Retinal pigment epithelial cell (primary cell): ENCODE measurements at regions not wholly inside any gene's neighbourhood (a gene's known extent, or its start where the extent isn't known, plus 50 kb on each side); places are given as distances from the start of the nearest gene placed in this dataset.

Experiments used
- DNase-seq: peaks from one replicate; pipeline ENCODE4 v3.0.0-alpha.2; 2010; ENCODE audit warnings: low read depth
- H3K4me3 ChIP-seq: 2 replicates; pipeline ENCODE4 v1.5.1; 2011; ENCODE audit warnings: mild to moderate bottlenecking, low read length, control low read depth, moderate library complexity
- TF ChIP-seq, protein P1 (sequence below): conservative IDR thresholded peaks from 2 replicates; pipeline ENCODE4 v1.5.1; 2011; ENCODE audit warnings: low read depth, low read length, control low read depth, inconsistent platforms

DNA sequence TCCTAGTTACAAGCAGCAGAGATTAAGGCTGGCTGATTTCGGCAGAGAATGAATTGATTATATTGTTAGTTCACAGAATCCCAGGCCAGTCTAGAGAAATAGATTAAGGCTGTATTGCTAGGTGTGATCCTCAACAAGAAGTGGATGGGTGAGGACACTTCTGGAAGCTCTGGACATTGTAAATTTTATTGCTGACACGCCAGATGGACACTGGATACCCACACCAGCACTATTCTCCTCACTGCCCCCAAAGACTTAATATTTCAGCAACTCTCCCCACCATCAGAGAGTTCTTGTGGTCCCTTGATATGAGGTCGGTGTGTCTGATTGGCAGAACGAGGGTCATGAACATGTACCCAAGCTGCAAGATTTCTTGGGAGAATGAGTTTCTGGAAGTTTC is 171.6 kb upstream of the EGFLAM start:
- no peak for DNase-seq
- no peak overlapping the region for H3K4me3 ChIP-seq
- TF ChIP-seq, protein P1, sequence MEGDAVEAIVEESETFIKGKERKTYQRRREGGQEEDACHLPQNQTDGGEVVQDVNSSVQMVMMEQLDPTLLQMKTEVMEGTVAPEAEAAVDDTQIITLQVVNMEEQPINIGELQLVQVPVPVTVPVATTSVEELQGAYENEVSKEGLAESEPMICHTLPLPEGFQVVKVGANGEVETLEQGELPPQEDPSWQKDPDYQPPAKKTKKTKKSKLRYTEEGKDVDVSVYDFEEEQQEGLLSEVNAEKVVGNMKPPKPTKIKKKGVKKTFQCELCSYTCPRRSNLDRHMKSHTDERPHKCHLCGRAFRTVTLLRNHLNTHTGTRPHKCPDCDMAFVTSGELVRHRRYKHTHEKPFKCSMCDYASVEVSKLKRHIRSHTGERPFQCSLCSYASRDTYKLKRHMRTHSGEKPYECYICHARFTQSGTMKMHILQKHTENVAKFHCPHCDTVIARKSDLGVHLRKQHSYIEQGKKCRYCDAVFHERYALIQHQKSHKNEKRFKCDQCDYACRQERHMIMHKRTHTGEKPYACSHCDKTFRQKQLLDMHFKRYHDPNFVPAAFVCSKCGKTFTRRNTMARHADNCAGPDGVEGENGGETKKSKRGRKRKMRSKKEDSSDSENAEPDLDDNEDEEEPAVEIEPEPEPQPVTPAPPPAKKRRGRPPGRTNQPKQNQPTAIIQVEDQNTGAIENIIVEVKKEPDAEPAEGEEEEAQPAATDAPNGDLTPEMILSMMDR: no peak

DNA sequence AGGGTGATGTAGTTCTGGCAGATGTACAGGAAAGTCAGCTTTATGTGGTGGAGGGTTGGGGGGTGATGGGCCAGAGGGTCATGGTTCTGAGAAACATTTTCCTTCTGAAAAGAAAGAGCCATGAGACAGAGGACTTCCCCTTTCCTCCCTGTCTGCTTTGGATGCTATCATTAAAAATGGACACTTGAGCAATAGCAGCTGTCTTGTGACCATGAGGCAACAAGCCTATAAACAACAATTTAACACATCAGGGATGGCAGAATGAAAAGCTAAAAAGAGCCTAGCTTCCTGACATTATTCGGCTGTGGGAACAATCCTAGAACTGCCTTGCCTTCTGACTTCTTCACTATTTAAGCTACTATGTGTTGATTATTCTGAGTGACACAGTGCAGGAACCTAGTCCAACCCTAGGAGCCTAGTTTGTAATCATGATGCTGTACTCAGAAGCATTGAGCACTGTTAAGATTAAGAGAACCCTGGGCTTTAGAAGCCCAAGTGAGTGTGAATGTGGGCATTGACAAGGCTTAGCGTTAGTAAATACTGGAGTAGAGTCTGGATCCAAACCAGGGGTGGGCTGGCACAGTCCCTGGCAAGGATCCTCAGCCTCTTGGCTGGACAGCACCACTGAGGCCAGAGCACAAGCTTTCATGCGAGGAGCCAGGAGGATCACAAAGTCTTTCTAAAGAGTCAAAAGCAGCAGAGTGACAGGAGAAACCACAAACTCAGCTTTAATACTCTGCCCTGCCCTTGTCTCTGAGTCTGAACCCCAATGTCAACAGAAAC is 178.5 kb upstream of the EGFLAM start:
- TF ChIP-seq, protein P1: no peak
- H3K4me3 ChIP-seq: no peak overlapping the region
- DNase-seq: no peak

GRCh38 chr5:38078161-38078560 is 180.2 kb upstream of the EGFLAM start:
- no peak overlapping the region for H3K4me3 ChIP-seq
- TF ChIP-seq, protein P1: no peak
- DNase-seq: no peak

- DNase-seq: no peak
- TF ChIP-seq, protein P1: no peak
- H3K4me3 ChIP-seq: no peak overlapping the region
Observed at GRCh38 chr5:38077652-38078051, 180.7 kb upstream of the EGFLAM start.

- no peak for DNase-seq
- no peak overlapping the region for H3K4me3 ChIP-seq
- TF ChIP-seq, protein P1: no peak
Observed at GRCh38 chr5:38071831-38072694, 186.3 kb upstream of the EGFLAM start.

GRCh38 chr5:38070304-38070950 is 187.9 kb upstream of the EGFLAM start:
- TF ChIP-seq, protein P1: no peak
- no peak overlapping the region for H3K4me3 ChIP-seq
- DNase-seq: no peak
